Transverse colon (tissue), 4 donors: ENCODE measurements at regions not wholly inside any gene's neighbourhood (a gene's known extent, or its start where the extent isn't known, plus 50 kb on each side); places are given as distances from the start of the nearest gene placed in this dataset.

Experiments used
- CTCF ChIP-seq, 5 experiments: fragments of 200-600 bp in 3 of 5; fragments of 450-650 bp in 2 of 5; sonication (generic) in 3 of 5; IDR thresholded peaks; 1 replicate in 2 of 5; 2 replicates in 3 of 5; pipeline ENCODE4 v1.5.1; 2016 to 2017; ENCODE audit warnings: antibody characterized with exemption in 5 of 5, inconsistent platforms in 3 of 5, mild to moderate bottlenecking in 2 of 5, moderate library complexity in 1 of 5
- EP300 ChIP-seq: sonication (generic); formaldehyde crosslinking; IDR thresholded peaks from one replicate; pipeline ENCODE4 v1.6.1; 2017; ENCODE audit warnings: antibody characterized with exemption, low read depth
- POLR2A ChIP-seq: fragments of 450-650 bp; IDR thresholded peaks from one replicate; pipeline ENCODE4 v1.6.1; 2016; ENCODE audit warnings: antibody characterized with exemption, mild to moderate bottlenecking, moderate library complexity
- POLR2AphosphoS5 ChIP-seq, 3 donors: sonication (generic); formaldehyde crosslinking; IDR thresholded peaks; one replicate each; pipeline ENCODE4 v1.6.1; 2016; ENCODE audit warnings: antibody characterized with exemption in 3 of 3

- no peak for TF ChIP-seq CTCF (IDR thresholded peaks at IDR 0.05)
- no peak for TF ChIP-seq EP300
- TF ChIP-seq POLR2A = no peak
- no peak for TF ChIP-seq POLR2AphosphoS5 (IDR thresholded peaks at IDR 0.05)
These were observed 115.5 kb upstream of the COX10 start for GRCh38 chr17:13953841-13954240.
